GM18520 (cell line): ENCODE measurements at regions not wholly inside any gene's neighbourhood (a gene's known extent, or its start where the extent isn't known, plus 50 kb on each side); places are given as distances from the start of the nearest gene placed in this dataset.
"Not testable (repeated sequence)": the region's sequence is repeated elsewhere in the genome, so short reads cannot be mapped to it uniquely, and the experiment has no call there.

Experiments
- ATAC-seq: cut with Tn5 transposase; IDR thresholded peaks from one replicate; pipeline ENCODE4 v1.9.1; 2021; ENCODE audit not compliant: unreplicated experiment

GRCh38 chr3:115251509-115251908 lies 104.4 kb upstream of the ZBTB20 start:
- no peak for ATAC-seq

GRCh38 chr3:115252679-115253078 lies 105.6 kb upstream of the ZBTB20 start:
- ATAC-seq = no peak

GRCh38 chr3:115254492-115255196 lies 107.6 kb upstream of the ZBTB20 start:
- no peak for ATAC-seq

GRCh38 chr3:115255197-115255585 lies 108.1 kb upstream of the ZBTB20 start:
- ATAC-seq = no peak

- no peak for ATAC-seq
These were observed 123.8 kb upstream of the ZBTB20 start for GRCh38 chr3:115270849-115271248.

- no peak for ATAC-seq
These were observed 125.1 kb upstream of the ZBTB20 start for GRCh38 chr3:115272036-115272824.

GRCh38 chr3:115275896-115276295 lies 128.8 kb upstream of the ZBTB20 start:
- ATAC-seq = no peak

- no peak for ATAC-seq
These were observed 132.9 kb upstream of the ZBTB20 start for GRCh38 chr3:115279939-115280338.

GRCh38 chr3:115280506-115280905 lies 133.4 kb upstream of the ZBTB20 start:
- ATAC-seq = no peak

- no peak for ATAC-seq
These were observed 134.9 kb upstream of the ZBTB20 start for GRCh38 chr3:115281697-115282675.

GRCh38 chr3:115284980-115285379 lies 137.9 kb upstream of the ZBTB20 start:
- no peak for ATAC-seq

- ATAC-seq = no peak
These were observed 139.6 kb upstream of the ZBTB20 start for GRCh38 chr3:115286529-115287197.

GRCh38 chr3:115287198-115287597 lies 140.1 kb upstream of the ZBTB20 start:
- no peak for ATAC-seq

- no peak for ATAC-seq
These were observed 145.0 kb upstream of the ZBTB20 start for GRCh38 chr3:115292131-115292530.

- no peak for ATAC-seq
These were observed 145.6 kb upstream of the ZBTB20 start for GRCh38 chr3:115292677-115293165.

- ATAC-seq = no peak
These were observed 146.2 kb upstream of the ZBTB20 start for GRCh38 chr3:115293321-115293720.

GRCh38 chr3:115301364-115301860 lies 154.3 kb upstream of the ZBTB20 start:
- ATAC-seq = no peak

GRCh38 chr3:115317953-115318352 lies 170.9 kb upstream of the ZBTB20 start:
- ATAC-seq = not testable (repeated sequence)

GRCh38 chr3:115321400-115321805 lies 174.3 kb upstream of the ZBTB20 start:
- ATAC-seq = no peak

GRCh38 chr3:115322901-115323300 lies 175.8 kb upstream of the ZBTB20 start:
- ATAC-seq = no peak
